Naive thymus-derived CD8-positive, alpha-beta T cell (primary cell): ENCODE measurements at regions not wholly inside any gene's neighbourhood (a gene's known extent, or its start where the extent isn't known, plus 50 kb on each side); places are given as distances from the start of the nearest gene placed in this dataset.
A peak's percentile ranks its signal among the peaks of the same experiment; 100 is the strongest.

Experiments
- ATAC-seq, 2 donors: fragments of 150-1000 bp; cut with Tn5 transposase in 1 of 2; sonication (Bioruptor Pico), chemical (Tn5 transposase) in 1 of 2; 1 replicate in 1 of 2; 2 replicates in 1 of 2; pipeline ENCODE4 v1.10.0; 2021; ENCODE audit warnings: mild to moderate bottlenecking in 2 of 2, moderate library complexity in 2 of 2
- POLR2A ChIA-PET: fragments of 350-600 bp; sonication (Branson Sonifier 250); formaldehyde crosslinking; loops from one replicate; lab custom pipeline; 2021; ENCODE audit warnings: antibody characterized with exemption; lab: Charles Lee
- DNase-seq, 10 donors: peaks; one replicate each; pipeline versions ENCODE4 v3.0.0 to v3.0.0-alpha.2; 2020 to 2022
- H3K27ac Mint-ChIP-seq, 10 donors: one replicate each; pipeline ENCODE4 v1.8.0; 2020 to 2022; ENCODE audit warnings: mild to moderate bottlenecking in 10 of 10, mixed read lengths in 10 of 10, moderate library complexity in 4 of 10, inconsistent platforms in 1 of 10
- H3K27me3 Mint-ChIP-seq, 5 donors: one replicate each; pipeline ENCODE4 v1.8.0; 2021 to 2022; ENCODE audit warnings: mixed read lengths in 5 of 5
- H3K36me3 Mint-ChIP-seq, 3 donors: one replicate each; pipeline ENCODE4 v1.8.0; 2020 to 2022; ENCODE audit warnings: mixed read lengths in 3 of 3, mild to moderate bottlenecking in 2 of 3, inconsistent platforms in 1 of 3
- H3K4me1 Mint-ChIP-seq, 4 donors: one replicate each; pipeline ENCODE4 v1.8.0; 2021 to 2022; ENCODE audit warnings: mixed read lengths in 4 of 4
- H3K4me3 Mint-ChIP-seq, 10 donors: one replicate each; pipeline ENCODE4 v1.8.0; 2020 to 2022; ENCODE audit warnings: mild to moderate bottlenecking in 10 of 10, mixed read lengths in 10 of 10, moderate library complexity in 6 of 10, inconsistent platforms in 1 of 10
- H3K9me3 Mint-ChIP-seq, 9 donors: one replicate each; pipeline ENCODE4 v1.8.0; 2020 to 2022; ENCODE audit warnings: mixed read lengths in 9 of 9, mild to moderate bottlenecking in 3 of 9, inconsistent platforms in 1 of 9, moderate library complexity in 1 of 9

DNA sequence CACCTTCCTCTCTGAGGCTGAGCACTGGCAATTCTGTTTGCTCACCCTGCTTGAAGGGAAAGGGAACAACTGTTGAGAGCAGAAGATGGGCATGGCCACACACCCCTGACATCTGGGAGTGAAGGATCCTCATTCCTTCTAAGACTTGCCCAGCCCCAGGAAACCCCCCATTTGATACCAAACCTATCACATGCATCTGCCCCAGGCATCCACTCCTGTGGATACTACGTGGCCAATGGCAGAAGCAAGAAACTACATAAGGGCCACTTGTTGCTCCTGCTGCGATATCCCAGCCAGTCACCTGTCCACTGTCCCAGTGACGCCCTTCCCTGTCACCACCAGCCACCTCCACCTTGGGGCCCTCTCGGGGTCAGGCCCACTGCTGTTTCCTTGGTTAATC, 185.2 kb downstream of the SMAD2 start:
- H3K4me1 Mint-ChIP-seq = peaks cover 0 to 9% (median 3%) of the 10 kb centered on the region in 4 donors
- no peak overlapping the region for H3K27ac Mint-ChIP-seq
- POLR2A ChIA-PET = no interaction called here
- peaks cover 1 to 20% (median 6%) of the 10 kb centered on the region in 5 donors for H3K27me3 Mint-ChIP-seq
- no peaks in the 10 kb centered on the region for H3K9me3 Mint-ChIP-seq
- ATAC-seq (no peak), DNase-seq (no peak)
- no peaks in the 10 kb centered on the region for H3K36me3 Mint-ChIP-seq
- H3K4me3 Mint-ChIP-seq = no peak overlapping the region

DNA sequence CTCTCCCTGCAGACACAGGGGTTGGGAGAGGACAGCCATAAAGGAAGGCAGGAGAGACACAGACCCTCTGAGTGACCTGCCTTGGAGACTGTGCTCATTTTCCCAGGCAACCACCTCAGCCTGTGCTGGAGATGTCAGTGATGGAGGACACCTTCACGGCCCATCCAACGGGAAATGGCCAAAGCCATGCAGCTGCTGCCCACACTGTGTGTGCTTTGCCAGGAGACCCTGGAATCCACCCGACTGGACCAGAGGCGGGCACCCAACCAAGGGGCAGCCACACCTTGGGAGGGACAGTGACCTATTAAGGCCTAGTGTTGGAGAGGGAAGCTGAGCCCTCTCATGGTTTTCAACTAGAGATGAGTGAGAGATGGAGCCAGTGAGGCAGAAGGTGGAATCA, 192.5 kb downstream of the SMAD2 start:
- POLR2A ChIA-PET = no interaction called here
- DNase-seq = no peak
- H3K36me3 Mint-ChIP-seq = peaks cover 0 to 6% (median 2%) of the 10 kb centered on the region in 3 donors
- no peak overlapping the region for H3K27ac Mint-ChIP-seq
- H3K4me3 Mint-ChIP-seq = no peak overlapping the region
- peaks cover 24 to 43% (median 36%) of the 10 kb centered on the region in 5 donors for H3K27me3 Mint-ChIP-seq
- peaks cover 0 to 9% (median 3%) of the 10 kb centered on the region in 9 donors for H3K9me3 Mint-ChIP-seq
- H3K4me1 Mint-ChIP-seq = no peaks in the 10 kb centered on the region
- no peak for ATAC-seq

DNA sequence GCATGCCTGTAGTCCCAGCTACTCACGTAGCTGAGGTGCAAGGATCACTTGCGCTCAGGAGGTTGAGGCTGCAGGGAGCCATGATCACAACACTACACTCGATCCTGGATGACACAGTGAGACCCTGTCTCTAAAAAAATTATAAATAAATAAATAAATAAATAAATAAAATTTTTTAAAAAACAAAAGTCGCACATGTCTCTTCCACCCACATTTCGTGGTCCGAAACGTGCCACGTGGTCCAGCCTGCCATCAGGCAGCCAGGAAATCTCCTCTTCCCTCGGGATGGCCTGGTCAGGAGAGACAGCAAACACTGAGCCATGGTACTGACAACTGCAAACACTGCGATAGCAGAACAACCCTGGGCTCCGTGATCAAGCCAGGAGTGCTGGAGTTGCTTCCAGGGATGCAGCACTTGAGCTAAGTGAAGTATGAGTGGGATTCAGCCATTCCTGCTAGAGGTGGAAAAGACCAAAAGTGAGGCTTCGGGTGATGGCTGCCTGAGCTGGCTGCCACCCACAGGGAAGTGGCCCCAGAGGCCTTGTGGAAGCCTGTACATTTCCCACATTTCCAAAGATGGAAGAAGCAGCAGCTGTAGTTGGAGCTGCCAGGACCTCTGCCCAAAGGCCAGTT, 193.1 kb downstream of the SMAD2 start:
- no peak overlapping the region for H3K4me3 Mint-ChIP-seq
- H3K27me3 Mint-ChIP-seq = peaks cover 26 to 42% (median 40%) of the 10 kb centered on the region in 5 donors
- peak in 1 of 10 donors; percentile 12 for DNase-seq
- H3K9me3 Mint-ChIP-seq = peaks cover 0 to 9% (median 3%) of the 10 kb centered on the region in 9 donors
- no peak overlapping the region for H3K27ac Mint-ChIP-seq
- H3K36me3 Mint-ChIP-seq = peaks cover 0 to 6% (median 2%) of the 10 kb centered on the region in 3 donors
- no peaks in the 10 kb centered on the region for H3K4me1 Mint-ChIP-seq
- POLR2A ChIA-PET = no interaction called here
- ATAC-seq = no peak

DNA sequence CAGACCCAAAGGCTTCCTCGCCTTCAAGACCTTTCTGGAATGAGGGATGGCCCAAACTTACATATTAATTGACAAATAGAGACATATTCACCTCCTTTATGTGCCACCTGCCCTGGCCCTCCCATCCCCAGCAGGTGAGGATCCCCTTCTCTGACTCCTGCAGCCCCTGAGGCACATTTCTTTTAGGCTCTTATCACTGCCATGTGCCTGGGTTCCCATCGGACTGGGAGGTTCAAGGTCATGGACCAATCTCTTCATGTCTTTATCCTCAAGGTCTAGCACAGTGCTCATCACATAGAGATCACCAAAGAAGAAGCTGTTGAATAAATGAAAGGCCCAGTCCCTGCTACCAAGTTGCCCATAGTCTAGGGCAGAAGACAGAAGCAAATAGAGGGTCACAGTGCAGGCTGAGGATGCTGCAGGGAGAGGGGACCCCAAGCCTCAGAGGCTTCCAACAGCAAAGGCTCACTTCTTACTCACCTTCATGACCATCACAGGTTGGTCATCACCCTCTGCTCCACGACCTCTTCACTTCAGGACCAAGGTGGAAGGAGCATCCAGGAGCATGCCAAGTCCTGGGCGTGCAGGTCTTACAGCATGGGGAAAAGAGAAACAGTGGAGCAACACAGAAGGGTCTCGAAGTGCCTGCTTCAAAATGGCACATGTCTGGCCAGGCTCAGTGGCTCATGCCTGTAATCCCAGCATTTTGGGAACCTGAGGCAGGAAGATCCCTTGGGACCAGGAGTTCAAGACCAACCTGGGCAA, 193.9 kb downstream of the SMAD2 start:
- H3K36me3 Mint-ChIP-seq = peaks cover 0 to 6% (median 2%) of the 10 kb centered on the region in 3 donors

DNA sequence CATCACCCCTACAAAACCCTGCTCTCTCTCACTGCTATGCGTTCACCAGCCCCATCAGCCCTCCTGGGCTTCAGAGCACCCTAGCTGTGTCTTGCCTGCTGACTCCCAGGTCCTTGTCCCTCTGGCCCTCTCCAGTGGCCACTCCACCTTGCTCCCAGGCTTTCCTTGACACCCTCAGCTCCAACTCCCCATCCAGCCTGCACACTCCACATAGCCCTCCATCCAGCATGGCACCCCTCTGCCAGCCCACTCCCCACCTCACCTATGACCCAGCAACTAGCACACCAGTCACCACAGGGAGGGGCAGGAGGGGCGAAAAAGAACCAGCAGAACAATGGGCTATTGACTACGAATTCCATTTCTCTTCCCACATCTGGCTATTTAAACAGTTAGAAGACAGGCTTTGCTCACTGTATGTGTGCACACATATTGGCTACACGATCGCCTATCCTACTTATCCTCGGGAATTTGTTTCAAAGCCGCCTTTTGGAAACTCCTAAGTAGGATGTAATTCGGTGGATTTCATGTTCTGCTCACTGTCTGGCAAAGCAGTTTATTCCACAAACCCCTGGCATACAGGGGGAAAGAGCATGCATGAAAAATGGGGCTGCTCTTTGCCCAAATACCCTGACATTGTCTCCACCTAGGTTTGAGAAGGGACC, 195.3 kb downstream of the SMAD2 start:
- no peak for DNase-seq
- no peak overlapping the region for H3K27ac Mint-ChIP-seq
- POLR2A ChIA-PET = no interaction called here

More for the DNA sequence above, 193.9 kb downstream of the SMAD2 start:
- POLR2A ChIA-PET = no interaction called here
- Mint-ChIP-seq H3K4me1 (no peaks in the 10 kb centered on the region), H3K27ac (no peak overlapping the region), H3K9me3 (peaks cover 0 to 9% (median 3%) of the 10 kb centered on the region in 9 donors), H3K4me3 (no peak overlapping the region), H3K27me3 (peaks cover 28 to 44% (median 44%) of the 10 kb centered on the region in 5 donors)
- ATAC-seq (no peak), DNase-seq (no peak)

DNA sequence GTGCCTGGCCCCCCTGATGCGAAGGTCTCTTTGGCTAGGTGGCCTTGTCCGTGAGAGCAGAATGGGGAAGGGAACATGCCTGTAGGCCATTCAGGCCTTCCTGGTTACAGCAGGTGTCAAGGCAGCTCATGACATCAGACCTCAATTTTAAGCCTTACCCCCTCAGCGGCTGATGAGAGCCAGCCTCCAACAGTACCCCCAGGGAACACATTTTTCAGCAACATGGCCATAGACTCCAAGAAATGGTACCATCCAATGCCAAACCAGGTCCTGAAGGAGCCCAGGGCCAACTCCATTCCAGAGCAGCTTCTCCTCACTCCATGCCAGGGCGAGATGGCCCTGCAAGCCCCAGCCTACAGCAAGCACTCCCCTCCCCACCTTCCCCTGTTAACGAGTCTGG, 199.2 kb downstream of the SMAD2 start:
- no peaks in the 10 kb centered on the region for H3K36me3 Mint-ChIP-seq
- H3K27me3 Mint-ChIP-seq = peaks cover 23 to 69% (median 42%) of the 10 kb centered on the region in 5 donors
- POLR2A ChIA-PET = no interaction called here
- no peak for ATAC-seq
- H3K4me3 Mint-ChIP-seq = no peak overlapping the region
- DNase-seq = no peak
- H3K9me3 Mint-ChIP-seq = no peaks in the 10 kb centered on the region
- no peaks in the 10 kb centered on the region for H3K4me1 Mint-ChIP-seq
- no peak overlapping the region for H3K27ac Mint-ChIP-seq

More for the DNA sequence above, 195.3 kb downstream of the SMAD2 start:
- Mint-ChIP-seq H3K9me3 (peaks cover 0 to 9% (median 3%) of the 10 kb centered on the region in 9 donors), H3K27me3 (peaks cover 30 to 58% (median 47%) of the 10 kb centered on the region in 5 donors), H3K4me3 (no peak overlapping the region), H3K4me1 (no peaks in the 10 kb centered on the region), H3K36me3 (peaks cover 0 to 6% (median 2%) of the 10 kb centered on the region in 3 donors)
- no peak for ATAC-seq

DNA sequence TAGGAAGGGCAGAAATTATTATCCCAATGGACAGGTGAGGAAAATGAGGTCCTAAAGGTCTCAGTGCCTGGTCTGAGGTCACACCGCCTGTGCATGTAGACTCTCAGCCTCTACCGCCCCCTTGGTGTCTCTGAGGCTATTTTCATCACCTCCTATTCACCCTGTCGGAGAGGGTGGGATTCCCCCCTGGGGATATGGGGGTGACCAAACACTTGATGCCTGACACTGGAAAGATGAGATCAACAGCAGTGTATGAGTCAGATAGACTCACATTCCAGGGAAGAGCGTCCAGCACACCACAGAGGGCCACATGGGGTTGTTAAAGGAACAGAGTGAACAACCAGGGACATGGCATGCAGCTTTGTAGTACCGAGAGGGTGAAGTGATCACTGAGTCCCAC, 199.7 kb downstream of the SMAD2 start:
- H3K27me3 Mint-ChIP-seq = peaks cover 22 to 64% (median 38%) of the 10 kb centered on the region in 5 donors

DNA sequence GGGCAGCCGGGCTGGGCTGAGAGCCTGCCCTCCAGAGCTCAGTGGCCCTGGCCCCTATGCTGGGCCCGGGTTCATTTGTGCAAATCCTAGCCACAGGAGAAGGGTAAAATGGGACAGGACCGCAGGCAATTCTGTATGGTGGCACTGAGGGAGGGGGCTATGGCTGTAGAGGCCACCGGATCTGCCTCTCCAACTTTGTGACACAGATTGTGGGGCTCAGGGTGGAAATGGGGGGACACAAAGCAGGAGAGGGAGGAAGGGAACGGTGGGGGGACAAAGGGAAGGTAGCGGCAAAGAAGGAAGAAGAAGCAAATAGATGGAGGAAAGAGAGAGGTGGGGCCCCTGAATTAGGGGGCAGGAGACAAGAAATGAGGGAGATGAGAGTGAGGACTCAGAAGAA, 201.1 kb downstream of the SMAD2 start:
- no peak overlapping the region for H3K4me3 Mint-ChIP-seq
- H3K27me3 Mint-ChIP-seq = peaks cover 22 to 50% (median 34%) of the 10 kb centered on the region in 5 donors

More for the DNA sequence above, 199.7 kb downstream of the SMAD2 start:
- Mint-ChIP-seq H3K27ac (no peak overlapping the region), H3K4me1 (no peaks in the 10 kb centered on the region), H3K4me3 (no peak overlapping the region), H3K9me3 (no peaks in the 10 kb centered on the region), H3K36me3 (no peaks in the 10 kb centered on the region)
- DNase-seq (no peak), ATAC-seq (no peak)
- POLR2A ChIA-PET = no interaction called here

DNA sequence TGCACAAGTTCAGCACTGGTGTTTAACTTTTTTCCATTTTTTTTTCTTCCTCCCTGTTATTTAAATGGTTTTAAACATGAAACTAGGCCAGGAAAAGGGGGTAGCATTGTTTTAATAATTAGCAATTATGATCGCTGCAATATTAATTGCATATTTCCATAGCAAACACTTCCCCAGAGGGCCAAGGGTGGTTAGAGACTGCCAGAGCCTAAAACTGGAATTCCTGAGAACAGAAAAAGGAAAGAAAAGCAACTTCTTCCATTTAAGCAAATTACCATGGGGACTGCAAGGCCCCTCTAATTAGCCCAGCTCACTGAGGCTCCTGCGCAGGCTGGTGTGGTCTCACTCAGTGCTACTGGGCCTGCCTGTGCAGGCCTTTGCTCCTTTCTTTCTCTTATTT, 201.5 kb downstream of the SMAD2 start:
- Mint-ChIP-seq H3K27ac (peak overlapping the region in 1 of 10 donors; percentile 76), H3K9me3 (no peaks in the 10 kb centered on the region), H3K27me3 (peaks cover 19 to 50% (median 31%) of the 10 kb centered on the region in 5 donors), H3K4me1 (no peaks in the 10 kb centered on the region), H3K36me3 (no peaks in the 10 kb centered on the region), H3K4me3 (no peak overlapping the region)
- DNase-seq = no peak
- ATAC-seq = no peak
- POLR2A ChIA-PET = no interaction called here

More for the DNA sequence above, 201.1 kb downstream of the SMAD2 start:
- Mint-ChIP-seq H3K36me3 (no peaks in the 10 kb centered on the region), H3K4me1 (no peaks in the 10 kb centered on the region), H3K9me3 (no peaks in the 10 kb centered on the region), H3K27ac (peak overlapping the region in 1 of 10 donors; percentile 76)
- DNase-seq (no peak), ATAC-seq (no peak)
- POLR2A ChIA-PET = no interaction called here

DNA sequence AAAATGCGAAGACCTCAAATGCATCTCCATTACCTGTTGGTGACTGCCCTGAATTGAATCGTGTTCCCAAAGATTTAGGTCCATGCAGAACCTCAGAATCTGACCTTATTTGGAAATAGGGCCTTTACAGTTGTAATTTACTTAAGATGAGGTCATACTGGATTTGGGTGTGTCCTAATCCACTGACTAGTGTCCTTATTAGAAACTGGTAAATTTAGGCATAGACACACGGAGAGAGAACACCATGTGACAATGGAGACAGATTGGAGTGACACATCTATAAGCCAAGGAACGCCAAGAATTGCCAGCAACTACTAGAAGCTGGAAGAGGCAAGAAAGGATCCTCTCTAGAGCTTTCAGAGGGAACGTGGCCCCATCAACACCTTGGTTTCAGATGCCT, 203.1 kb downstream of the SMAD2 start:
- POLR2A ChIA-PET = no interaction called here
- H3K27ac Mint-ChIP-seq = no peak overlapping the region
- peaks cover 11 to 45% (median 23%) of the 10 kb centered on the region in 5 donors for H3K27me3 Mint-ChIP-seq
- H3K4me3 Mint-ChIP-seq = no peak overlapping the region
- no peaks in the 10 kb centered on the region for H3K36me3 Mint-ChIP-seq
- DNase-seq (no peak), ATAC-seq (no peak)
- H3K9me3 Mint-ChIP-seq = no peaks in the 10 kb centered on the region
- no peaks in the 10 kb centered on the region for H3K4me1 Mint-ChIP-seq

DNA sequence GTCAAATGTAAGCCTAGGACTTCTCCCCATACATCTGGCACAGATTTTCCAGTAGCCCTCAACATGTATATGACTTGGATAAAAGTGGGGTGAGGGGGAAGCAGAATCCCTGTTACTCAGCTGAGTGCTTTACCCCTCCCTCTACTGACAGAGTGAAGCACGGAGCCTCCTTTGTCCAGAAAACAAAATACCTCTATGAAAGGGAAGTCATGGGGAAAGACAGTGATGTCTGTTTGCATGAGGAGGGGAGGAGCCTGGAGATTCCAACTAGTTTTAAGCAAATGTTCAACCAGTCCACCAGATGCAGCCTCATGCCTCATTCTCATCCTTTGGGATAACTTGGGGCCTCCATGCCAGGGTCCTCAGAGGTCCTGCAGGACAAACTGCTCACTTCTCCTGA, 203.9 kb downstream of the SMAD2 start:
- Mint-ChIP-seq H3K4me1 (no peaks in the 10 kb centered on the region), H3K27ac (no peak overlapping the region), H3K27me3 (peaks cover 9 to 42% (median 22%) of the 10 kb centered on the region in 5 donors), H3K4me3 (no peak overlapping the region), H3K9me3 (no peaks in the 10 kb centered on the region), H3K36me3 (no peaks in the 10 kb centered on the region)
- POLR2A ChIA-PET = no interaction called here
- no peak for ATAC-seq
- DNase-seq = no peak

DNA sequence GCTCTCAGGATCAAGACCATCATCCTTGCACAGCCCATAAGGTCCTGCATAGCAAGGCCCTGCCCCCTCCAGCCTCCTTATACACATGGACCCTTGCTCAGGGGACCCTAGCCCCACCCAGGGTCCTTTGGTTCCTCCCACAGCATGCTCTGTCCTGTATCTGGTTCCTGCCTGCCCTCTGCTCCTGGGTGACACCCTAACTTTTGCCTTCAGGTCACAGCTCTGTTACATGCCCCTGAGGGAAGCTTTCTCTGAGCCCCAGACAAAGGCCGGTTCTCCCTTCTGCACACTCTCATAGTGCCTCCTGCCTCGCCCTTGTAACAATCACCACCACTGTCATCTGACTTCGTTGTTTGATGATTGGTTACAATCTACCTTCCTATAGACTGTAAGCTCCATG, 204.8 kb downstream of the SMAD2 start:
- no peaks in the 10 kb centered on the region for H3K36me3 Mint-ChIP-seq
- no peaks in the 10 kb centered on the region for H3K4me1 Mint-ChIP-seq
- H3K27me3 Mint-ChIP-seq = peaks cover 9 to 39% (median 20%) of the 10 kb centered on the region in 5 donors
- DNase-seq = no peak
- ATAC-seq = no peak
- POLR2A ChIA-PET = no interaction called here
- H3K9me3 Mint-ChIP-seq = no peaks in the 10 kb centered on the region
- no peak overlapping the region for H3K4me3 Mint-ChIP-seq
- H3K27ac Mint-ChIP-seq = no peak overlapping the region
